ENCODE measurements at regions not wholly inside any gene's neighbourhood (a gene's known extent, or its start where the extent isn't known, plus 50 kb on each side); places are given as distances from the start of the nearest gene placed in this dataset.

GRCh38 chr13:39282400-39282972 lies 244.2 kb downstream of the NHLRC3 start:
- TF ChIP-seq CTCF (IDR thresholded peaks at IDR 0.05; ENCODE audit: insufficient read depth, low read length) = no peak
- no peak for TF ChIP-seq POLR2AphosphoS5 (IDR thresholded peaks at IDR 0.05; ENCODE audit: low read depth)
